ENCODE measurements at regions not wholly inside any gene's neighbourhood (a gene's known extent, or its start where the extent isn't known, plus 50 kb on each side); places are given as distances from the start of the nearest gene placed in this dataset.
"Not testable (repeated sequence)": the region's sequence is repeated elsewhere in the genome, so short reads cannot be mapped to it uniquely, and the experiment has no call there.

- H3K4me1 ChIP-seq (ENCODE audit: insufficient read depth, low read length): no peaks in the 10 kb centered on the region
- no peaks in the 10 kb centered on the region for H3K9me3 ChIP-seq (ENCODE audit: low read length)
- no peaks in the 10 kb centered on the region for H3K36me3 ChIP-seq (ENCODE audit: insufficient read depth, low read length)
- no peak overlapping the region for H3K4me3 ChIP-seq (ENCODE audit: low read depth in 1 of 2, low read length in 2 of 2)
- no peaks in the 10 kb centered on the region for H3K27me3 ChIP-seq (ENCODE audit: control insufficient read depth in 1 of 2, insufficient read depth in 2 of 2, low read length in 2 of 2)
- no peak overlapping the region for H3K27ac ChIP-seq (ENCODE audit: low read depth, low read length)
- H3K9ac ChIP-seq (ENCODE audit: low read length): no peak overlapping the region
Measured at GRCh38 chr2:16033032-16033293, 92.6 kb downstream of the MYCN start.

- H3K27me3 ChIP-seq (ENCODE audit: control insufficient read depth in 1 of 2, insufficient read depth in 2 of 2, low read length in 2 of 2): no peaks in the 10 kb centered on the region
- H3K27ac ChIP-seq (ENCODE audit: low read depth, low read length): no peak overlapping the region
- no peak overlapping the region for H3K9ac ChIP-seq (ENCODE audit: low read length)
- no peaks in the 10 kb centered on the region for H3K36me3 ChIP-seq (ENCODE audit: insufficient read depth, low read length)
- no peaks in the 10 kb centered on the region for H3K4me1 ChIP-seq (ENCODE audit: insufficient read depth, low read length)
- H3K9me3 ChIP-seq (ENCODE audit: low read length): no peaks in the 10 kb centered on the region
- no peak overlapping the region for H3K4me3 ChIP-seq (ENCODE audit: low read depth in 1 of 2, low read length in 2 of 2)
Measured at GRCh38 chr2:16032282-16033031, 92.1 kb downstream of the MYCN start.

GRCh38 chr2:16031848-16032159 lies 91.5 kb downstream of the MYCN start:
- Histone ChIP-seq H3K4me3 (ENCODE audit: low read depth in 1 of 2, low read length in 2 of 2) (no peak overlapping the region), H3K36me3 (ENCODE audit: insufficient read depth, low read length) (no peaks in the 10 kb centered on the region), H3K27me3 (ENCODE audit: control insufficient read depth in 1 of 2, insufficient read depth in 2 of 2, low read length in 2 of 2) (no peaks in the 10 kb centered on the region), H3K4me1 (ENCODE audit: insufficient read depth, low read length) (no peaks in the 10 kb centered on the region), H3K9ac (ENCODE audit: low read length) (no peak overlapping the region), H3K9me3 (ENCODE audit: low read length) (no peaks in the 10 kb centered on the region), H3K27ac (ENCODE audit: low read depth, low read length) (no peak overlapping the region)

GRCh38 chr2:16031058-16031847 lies 90.9 kb downstream of the MYCN start:
- H3K9ac ChIP-seq (ENCODE audit: low read length): no peak overlapping the region
- H3K27ac ChIP-seq (ENCODE audit: low read depth, low read length): no peak overlapping the region
- no peaks in the 10 kb centered on the region for H3K9me3 ChIP-seq (ENCODE audit: low read length)
- H3K36me3 ChIP-seq (ENCODE audit: insufficient read depth, low read length): no peaks in the 10 kb centered on the region
- no peaks in the 10 kb centered on the region for H3K27me3 ChIP-seq (ENCODE audit: control insufficient read depth in 1 of 2, insufficient read depth in 2 of 2, low read length in 2 of 2)
- no peaks in the 10 kb centered on the region for H3K4me1 ChIP-seq (ENCODE audit: insufficient read depth, low read length)
- H3K4me3 ChIP-seq (ENCODE audit: low read depth in 1 of 2, low read length in 2 of 2): no peak overlapping the region

GRCh38 chr2:16030206-16031057 lies 90.1 kb downstream of the MYCN start:
- H3K4me3 ChIP-seq (ENCODE audit: low read depth in 1 of 2, low read length in 2 of 2): no peak overlapping the region

GRCh38 chr2:16028644-16029043 lies 88.3 kb downstream of the MYCN start:
- H3K9ac ChIP-seq (ENCODE audit: low read length): no peak overlapping the region
- no peaks in the 10 kb centered on the region for H3K4me1 ChIP-seq (ENCODE audit: insufficient read depth, low read length)
- no peak overlapping the region for H3K4me3 ChIP-seq (ENCODE audit: low read depth in 1 of 2, low read length in 2 of 2)
- H3K9me3 ChIP-seq (ENCODE audit: low read length): no peaks in the 10 kb centered on the region
- no peaks in the 10 kb centered on the region for H3K27me3 ChIP-seq (ENCODE audit: control insufficient read depth in 1 of 2, insufficient read depth in 2 of 2, low read length in 2 of 2)
- H3K27ac ChIP-seq (ENCODE audit: low read depth, low read length): no peak overlapping the region
- H3K36me3 ChIP-seq (ENCODE audit: insufficient read depth, low read length): no peaks in the 10 kb centered on the region

More at GRCh38 chr2:16030206-16031057, 90.1 kb downstream of the MYCN start:
- H3K27ac ChIP-seq (ENCODE audit: low read depth, low read length): no peak overlapping the region
- H3K9ac ChIP-seq (ENCODE audit: low read length): no peak overlapping the region
- no peaks in the 10 kb centered on the region for H3K27me3 ChIP-seq (ENCODE audit: control insufficient read depth in 1 of 2, insufficient read depth in 2 of 2, low read length in 2 of 2)
- H3K9me3 ChIP-seq (ENCODE audit: low read length): no peaks in the 10 kb centered on the region
- H3K4me1 ChIP-seq (ENCODE audit: insufficient read depth, low read length): no peaks in the 10 kb centered on the region
- H3K36me3 ChIP-seq (ENCODE audit: insufficient read depth, low read length): no peaks in the 10 kb centered on the region

GRCh38 chr2:16026816-16027501 lies 86.6 kb downstream of the MYCN start:
- Histone ChIP-seq H3K27me3 (ENCODE audit: control insufficient read depth in 1 of 2, insufficient read depth in 2 of 2, low read length in 2 of 2) (no peaks in the 10 kb centered on the region), H3K9ac (ENCODE audit: low read length) (no peak overlapping the region), H3K27ac (ENCODE audit: low read depth, low read length) (no peak overlapping the region), H3K4me1 (ENCODE audit: insufficient read depth, low read length) (no peaks in the 10 kb centered on the region), H3K36me3 (ENCODE audit: insufficient read depth, low read length) (no peaks in the 10 kb centered on the region), H3K4me3 (ENCODE audit: low read depth in 1 of 2, low read length in 2 of 2) (no peak overlapping the region), H3K9me3 (ENCODE audit: low read length) (no peaks in the 10 kb centered on the region)

- Histone ChIP-seq H3K4me3 (ENCODE audit: low read depth in 1 of 2, low read length in 2 of 2) (no peak overlapping the region), H3K4me1 (ENCODE audit: insufficient read depth, low read length) (no peaks in the 10 kb centered on the region), H3K9me3 (ENCODE audit: low read length) (no peaks in the 10 kb centered on the region)
Measured at GRCh38 chr2:16025876-16026640, 85.7 kb downstream of the MYCN start.

GRCh38 chr2:16025211-16025875 lies 85.0 kb downstream of the MYCN start:
- H3K27ac ChIP-seq (ENCODE audit: low read depth, low read length): no peak overlapping the region
- no peaks in the 10 kb centered on the region for H3K9me3 ChIP-seq (ENCODE audit: low read length)
- no peak overlapping the region for H3K4me3 ChIP-seq (ENCODE audit: low read depth in 1 of 2, low read length in 2 of 2)
- no peaks in the 10 kb centered on the region for H3K27me3 ChIP-seq (ENCODE audit: control insufficient read depth in 1 of 2, insufficient read depth in 2 of 2, low read length in 2 of 2)
- no peaks in the 10 kb centered on the region for H3K4me1 ChIP-seq (ENCODE audit: insufficient read depth, low read length)
- no peaks in the 10 kb centered on the region for H3K36me3 ChIP-seq (ENCODE audit: insufficient read depth, low read length)
- no peak overlapping the region for H3K9ac ChIP-seq (ENCODE audit: low read length)

More at GRCh38 chr2:16025876-16026640, 85.7 kb downstream of the MYCN start:
- Histone ChIP-seq H3K36me3 (ENCODE audit: insufficient read depth, low read length) (no peaks in the 10 kb centered on the region), H3K27ac (ENCODE audit: low read depth, low read length) (no peak overlapping the region), H3K27me3 (ENCODE audit: control insufficient read depth in 1 of 2, insufficient read depth in 2 of 2, low read length in 2 of 2) (no peaks in the 10 kb centered on the region), H3K9ac (ENCODE audit: low read length) (no peak overlapping the region)

GRCh38 chr2:16024628-16025027 lies 84.3 kb downstream of the MYCN start:
- not testable (repeated sequence) for H3K4me1 ChIP-seq (ENCODE audit: insufficient read depth, low read length); H3K4me3 ChIP-seq (ENCODE audit: low read depth in 1 of 2, low read length in 2 of 2); H3K36me3 ChIP-seq (ENCODE audit: insufficient read depth, low read length); H3K9me3 ChIP-seq (ENCODE audit: low read length); H3K9ac ChIP-seq (ENCODE audit: low read length); H3K27me3 ChIP-seq (ENCODE audit: control insufficient read depth in 1 of 2, insufficient read depth in 2 of 2, low read length in 2 of 2); H3K27ac ChIP-seq (ENCODE audit: low read depth, low read length)
